GM18861 (cell line): ENCODE measurements at regions not wholly inside any gene's neighbourhood (a gene's known extent, or its start where the extent isn't known, plus 50 kb on each side); places are given as distances from the start of the nearest gene placed in this dataset.

Source experiments
- ATAC-seq: cut with Tn5 transposase; IDR thresholded peaks from one replicate; pipeline ENCODE4 v1.9.1; 2021; ENCODE audit not compliant: unreplicated experiment

GRCh38 chr1:42035205-42035829 is 116.6 kb upstream of the HIVEP3 start:
- ATAC-seq = peak; percentile 60

DNA sequence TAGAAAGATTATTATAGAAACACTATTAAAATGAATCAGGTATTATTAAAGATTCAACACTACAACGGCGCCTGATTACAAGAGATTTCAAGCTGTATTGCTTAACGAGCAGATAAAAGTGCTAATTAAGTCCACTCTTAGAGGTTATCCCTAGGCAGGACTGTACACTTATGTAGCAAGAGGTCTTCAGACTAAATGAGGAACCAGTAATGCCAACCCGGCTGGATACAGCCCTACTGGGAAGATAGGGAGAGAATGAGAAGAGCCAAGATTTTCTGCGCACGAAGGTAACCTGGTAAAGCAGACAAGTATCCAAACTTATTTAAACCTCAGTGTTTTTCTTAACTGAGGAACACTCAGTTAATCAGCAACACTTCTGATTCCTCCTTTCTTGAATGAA is 115.7 kb upstream of the HIVEP3 start:
- ATAC-seq = no peak

DNA sequence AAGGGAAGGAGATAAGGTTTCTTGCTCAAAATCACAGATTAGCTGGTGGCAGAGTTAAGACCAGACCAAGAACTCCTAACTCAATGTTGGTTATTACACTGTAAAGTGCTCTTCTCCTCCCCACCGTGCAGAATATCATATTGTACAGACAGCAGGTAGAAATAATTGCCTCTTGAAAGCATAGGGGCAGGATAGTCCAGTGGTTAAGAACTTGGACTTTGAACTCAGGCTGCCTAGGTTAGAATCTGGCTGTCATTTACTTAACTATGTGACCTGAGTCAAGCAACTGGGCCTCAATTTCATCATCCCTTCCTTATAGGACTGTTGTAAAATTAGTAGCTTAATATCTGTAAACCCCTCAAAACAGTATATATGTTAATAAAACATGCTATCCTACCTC is 114.9 kb upstream of the HIVEP3 start:
- no peak for ATAC-seq

- no peak for ATAC-seq
These were observed 99.0 kb upstream of the HIVEP3 start for GRCh38 chr1:42017730-42018129.

- ATAC-seq = peak; percentile 62
These were observed 98.5 kb upstream of the HIVEP3 start for GRCh38 chr1:42017259-42017658.

- ATAC-seq = no peak
These were observed 96.1 kb upstream of the HIVEP3 start for GRCh38 chr1:42014823-42015222.

DNA sequence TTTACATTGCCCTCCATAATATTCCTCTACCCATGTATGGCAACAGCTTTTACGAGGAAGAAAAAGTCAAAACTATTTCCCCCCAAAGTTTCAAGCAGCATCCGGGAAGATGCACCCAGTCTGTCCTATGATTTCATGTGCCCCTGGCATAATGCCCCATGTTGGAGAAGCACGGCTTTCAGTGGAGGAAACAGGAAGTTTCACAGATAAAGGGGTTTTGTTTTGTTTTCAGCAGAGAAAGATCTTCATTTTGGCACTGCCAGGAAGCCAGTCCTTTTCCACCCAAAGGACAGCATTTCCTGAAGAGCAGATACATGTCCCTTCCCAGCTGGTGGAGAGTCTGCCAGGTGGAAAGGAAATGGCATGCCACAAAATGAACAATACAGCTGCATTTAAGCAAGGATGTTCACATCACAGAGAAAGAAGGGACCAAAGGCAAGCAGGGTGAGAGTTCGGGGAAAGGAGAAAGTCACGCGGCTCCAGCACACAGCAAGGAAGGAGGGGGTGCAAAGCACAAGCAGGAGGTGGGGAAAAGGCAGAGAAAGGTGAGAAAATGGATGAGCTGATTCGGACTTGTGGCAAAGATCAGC is 95.3 kb upstream of the HIVEP3 start:
- no peak for ATAC-seq

DNA sequence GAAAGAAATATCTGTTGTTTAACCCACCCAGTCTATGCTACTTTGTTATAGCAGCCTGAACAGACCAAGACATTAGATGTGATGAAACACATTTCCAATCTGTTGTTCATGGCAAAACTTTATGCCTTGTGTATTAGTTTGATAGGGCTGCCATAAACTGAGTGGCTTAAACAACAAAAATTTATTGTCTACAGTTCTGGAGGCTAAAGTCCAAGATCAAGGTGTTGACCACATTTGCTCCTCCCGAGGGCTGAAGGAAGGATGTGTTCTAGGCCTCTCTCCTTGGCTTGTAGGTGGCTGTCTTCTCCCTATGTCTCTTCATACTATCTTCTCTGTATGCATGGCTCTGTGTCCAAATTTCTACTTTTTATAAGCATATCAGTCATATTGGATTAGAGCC is 94.1 kb upstream of the HIVEP3 start:
- ATAC-seq = no peak

DNA sequence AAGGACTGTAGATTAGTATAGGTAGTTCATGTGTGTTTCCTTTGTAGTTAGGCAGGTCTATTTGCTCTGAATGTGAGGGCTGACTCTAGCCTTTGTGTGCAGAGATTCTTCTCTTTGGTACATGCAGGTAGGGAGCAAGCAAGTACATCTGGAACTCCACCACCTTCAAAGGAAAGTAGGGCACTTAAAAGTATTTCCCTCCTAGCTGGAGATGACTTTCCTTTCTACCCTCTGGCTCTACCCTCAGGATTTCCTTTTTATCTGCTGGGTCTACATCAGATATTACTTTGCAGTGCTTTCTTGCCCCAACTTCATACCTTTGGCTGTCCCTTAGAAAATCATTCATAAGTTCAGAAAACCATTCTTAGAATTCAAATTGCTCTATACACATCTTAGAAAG is 91.7 kb upstream of the HIVEP3 start:
- ATAC-seq = no peak

DNA sequence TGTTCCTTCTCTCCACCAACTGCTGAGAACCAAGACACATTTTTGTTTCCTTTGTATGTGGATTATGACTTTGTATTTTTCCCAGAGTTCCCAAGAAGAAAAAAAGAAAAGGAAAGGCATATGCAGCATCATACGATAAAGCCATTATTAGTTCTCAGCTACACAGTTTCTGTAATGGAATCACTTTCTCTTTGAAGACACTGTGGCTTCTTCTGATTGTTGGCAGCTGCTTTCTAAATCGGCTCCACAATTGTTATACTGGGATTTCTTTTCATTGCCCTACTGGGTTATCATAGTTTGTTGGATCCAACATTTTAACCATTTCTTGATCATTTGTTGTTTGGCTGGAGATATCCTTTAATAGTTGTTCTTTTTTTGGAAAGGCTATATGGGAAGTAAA is 89.5 kb upstream of the HIVEP3 start:
- no peak for ATAC-seq

DNA sequence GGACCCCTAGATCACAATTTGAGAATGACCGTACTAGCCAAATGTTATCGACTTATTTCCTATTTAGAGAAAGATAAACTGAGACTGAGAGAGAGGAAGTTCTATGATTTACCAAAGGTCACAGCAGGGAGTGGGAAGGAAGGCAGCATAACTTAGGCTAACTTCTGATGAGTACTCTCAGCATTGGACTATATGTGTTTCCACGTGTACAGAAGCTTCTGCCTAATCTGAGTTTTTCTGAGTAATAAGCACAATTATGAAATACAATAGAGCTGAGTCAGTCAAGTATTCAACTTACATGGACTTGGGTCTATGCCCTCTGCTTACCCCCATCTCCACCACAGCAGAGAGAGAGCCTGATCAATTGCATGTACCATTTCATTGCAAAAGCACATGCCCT is 88.1 kb upstream of the HIVEP3 start:
- ATAC-seq = no peak

DNA sequence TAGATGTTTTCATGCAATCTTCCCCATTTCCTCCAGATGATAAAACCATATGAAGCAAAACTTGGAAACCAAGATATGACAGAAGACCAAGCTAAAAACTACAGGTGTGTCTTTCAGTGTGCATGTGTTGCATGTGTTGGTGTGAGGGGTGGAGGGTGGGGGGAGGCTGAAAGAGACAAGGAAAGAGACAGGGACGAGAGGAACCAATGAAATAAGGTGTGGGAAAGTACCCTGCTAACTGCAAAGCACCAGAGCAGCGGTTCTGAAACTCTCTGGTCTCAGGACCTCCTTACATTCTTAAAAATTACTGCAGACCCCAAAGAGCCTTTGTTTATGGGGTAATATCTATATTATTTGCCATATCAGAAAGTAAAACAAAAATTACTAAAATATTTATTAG is 87.4 kb upstream of the HIVEP3 start:
- ATAC-seq = no peak

- no peak for ATAC-seq
These were observed 86.8 kb upstream of the HIVEP3 start for GRCh38 chr1:42005530-42005929.

- no peak for ATAC-seq
These were observed 86.1 kb upstream of the HIVEP3 start for GRCh38 chr1:42004860-42005259.

DNA sequence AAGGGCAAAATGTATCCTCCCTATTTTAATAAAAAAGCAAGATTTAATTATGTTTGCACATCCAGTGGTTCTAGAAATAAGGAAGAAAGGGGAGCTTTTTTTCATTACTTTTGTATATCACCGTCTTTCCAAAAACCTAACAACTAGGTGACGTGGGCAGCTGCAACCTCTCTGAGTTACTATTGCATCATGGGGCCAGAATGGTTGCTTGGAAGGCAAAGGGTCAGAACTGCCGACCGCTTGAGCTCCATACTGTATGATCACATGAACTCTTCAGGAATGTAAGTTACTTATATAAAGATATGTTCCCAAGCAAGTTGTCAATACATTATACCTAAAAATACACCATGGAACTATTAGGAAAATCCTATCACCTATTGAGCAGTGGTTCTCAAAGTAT is 85.6 kb upstream of the HIVEP3 start:
- ATAC-seq = no peak

DNA sequence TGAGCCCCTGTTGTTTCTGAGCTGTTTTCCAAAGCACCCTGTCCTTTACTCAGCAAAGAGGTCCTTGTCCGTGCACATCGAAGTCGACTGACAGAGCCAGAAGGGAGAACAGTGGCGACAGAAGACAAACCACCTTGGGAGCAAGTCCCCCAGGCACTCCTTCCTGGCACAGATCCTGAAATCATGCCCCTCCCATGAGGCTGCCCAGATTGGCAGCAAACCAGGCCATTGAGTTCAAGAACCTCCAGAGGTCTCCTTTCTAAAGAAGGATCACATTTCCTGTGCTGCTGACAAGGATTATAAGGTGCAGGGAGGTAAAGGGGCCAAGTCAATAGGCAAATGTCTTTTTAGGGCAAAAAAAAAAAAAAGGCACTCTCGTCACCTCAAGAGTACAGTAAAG is 84.7 kb upstream of the HIVEP3 start:
- no peak for ATAC-seq

- no peak for ATAC-seq
These were observed 83.5 kb upstream of the HIVEP3 start for GRCh38 chr1:42002220-42002619.

GRCh38 chr1:42000766-42001165 is 82.0 kb upstream of the HIVEP3 start:
- no peak for ATAC-seq

DNA sequence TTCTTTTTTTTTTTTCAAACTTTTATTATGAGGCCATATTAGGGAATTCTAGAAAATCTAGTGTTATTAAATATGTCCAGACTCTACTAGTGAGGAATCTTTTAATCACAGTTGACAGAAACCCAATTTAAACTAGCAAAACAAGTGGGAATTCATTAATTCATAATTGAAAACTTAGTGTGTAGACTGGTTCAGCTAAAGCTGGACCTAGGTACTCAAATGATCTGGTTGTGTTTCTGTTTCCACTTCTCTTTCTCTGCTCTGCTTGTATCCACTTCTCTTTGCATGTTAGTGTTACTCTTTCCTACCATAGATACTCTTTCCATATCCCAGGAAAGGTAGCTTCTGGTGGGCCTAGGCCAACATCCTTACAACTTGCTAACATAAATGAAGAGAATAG is 81.2 kb upstream of the HIVEP3 start:
- ATAC-seq = no peak

DNA sequence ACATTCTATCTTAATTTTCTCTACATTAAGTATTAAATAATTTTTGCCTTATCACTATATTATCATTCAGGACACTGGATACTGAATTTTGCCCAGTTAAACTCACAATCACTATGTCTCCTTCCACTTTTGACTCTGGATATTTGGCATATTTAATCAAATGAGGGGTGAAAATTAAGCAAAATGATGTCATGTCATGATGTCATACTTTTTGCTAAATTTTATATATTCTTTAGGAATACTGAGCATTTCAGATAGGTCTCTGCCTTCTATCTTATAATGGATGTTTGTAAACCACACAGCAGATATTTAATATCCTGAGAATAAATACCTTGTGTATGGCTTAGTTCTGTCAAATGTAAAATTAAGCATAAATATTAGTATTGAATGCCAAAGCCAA is 79.5 kb upstream of the HIVEP3 start:
- no peak for ATAC-seq

DNA sequence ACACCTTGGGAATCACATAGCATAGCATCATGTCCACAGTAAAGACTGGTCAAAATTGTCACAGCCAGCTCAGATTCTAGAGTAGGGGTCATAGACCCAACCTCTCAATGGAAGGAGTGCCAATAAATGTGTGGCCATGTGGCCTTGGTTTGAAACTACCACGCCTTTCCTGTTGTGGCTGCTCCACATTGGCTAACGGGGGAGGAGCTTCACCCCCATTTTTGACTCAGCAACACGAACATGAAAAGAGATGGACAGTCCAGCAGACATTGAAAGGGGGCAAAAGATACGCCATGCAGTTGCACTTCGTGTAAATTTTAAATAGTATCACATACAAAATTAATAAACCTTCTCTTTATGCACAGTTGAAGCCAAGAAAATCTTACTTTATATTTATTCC is 78.4 kb upstream of the HIVEP3 start:
- no peak for ATAC-seq

DNA sequence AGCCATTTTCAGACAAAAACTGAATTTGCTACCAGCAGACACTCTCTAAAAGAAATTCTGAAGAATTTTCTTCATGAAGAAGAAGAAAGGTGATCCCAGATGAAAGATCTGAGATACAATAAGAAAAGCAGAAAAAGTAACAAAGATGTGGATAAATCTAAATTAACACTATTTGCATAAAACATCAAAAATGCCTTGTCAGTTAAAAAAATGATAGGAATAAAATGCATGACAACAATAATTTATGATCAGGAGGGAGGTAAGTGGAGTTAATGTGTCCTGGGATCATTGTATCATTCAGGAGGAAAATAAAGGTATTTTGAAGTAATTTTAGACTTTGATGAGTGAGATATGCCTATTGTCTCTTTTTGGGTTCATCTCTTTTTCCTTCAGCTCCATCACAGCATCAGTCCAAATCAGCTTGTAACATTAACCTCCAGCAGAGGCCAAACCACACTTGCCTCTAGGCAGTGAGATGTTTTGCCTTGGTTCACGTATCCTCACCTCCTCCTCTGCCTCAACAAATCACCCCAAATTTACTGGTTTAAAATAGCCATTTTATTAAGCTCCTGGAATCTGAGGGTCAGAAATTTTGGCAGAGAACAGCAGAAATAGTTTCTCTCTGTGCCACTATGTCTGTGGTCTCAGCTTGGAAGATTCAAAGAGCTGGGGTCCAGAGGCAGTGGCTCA is 76.9 kb upstream of the HIVEP3 start:
- ATAC-seq = no peak
